Osteoblast (primary cell): ENCODE measurements at regions not wholly inside any gene's neighbourhood (a gene's known extent, or its start where the extent isn't known, plus 50 kb on each side); places are given as distances from the start of the nearest gene placed in this dataset.

Experiments used
- DNase-seq: peaks from one replicate; pipeline ENCODE4 v3.0.0; 2011; ENCODE audit warnings: low spot score, mixed read lengths; ENCODE audit not compliant: insufficient read length; ENCODE audit errors: missing footprints
- H2AFZ ChIP-seq: 2 replicates; pipeline ENCODE4 v1.6.0; 2011; ENCODE audit warnings: mild to moderate bottlenecking, low read length
- H3K27ac ChIP-seq: 2 replicates; pipeline ENCODE4 v1.5.1; 2011; ENCODE audit warnings: mild to moderate bottlenecking, low read depth, low read length, moderate library complexity
- H3K27me3 ChIP-seq: 2 replicates; pipeline ENCODE4 v1.6.0; 2012; ENCODE audit warnings: mild to moderate bottlenecking, control low read depth, inconsistent platforms, low read length, moderate library complexity; ENCODE audit not compliant: insufficient read depth
- H3K36me3 ChIP-seq: 2 replicates; pipeline ENCODE4 v1.5.1; 2011; ENCODE audit warnings: mild to moderate bottlenecking, low read length, control low read depth, moderate library complexity; ENCODE audit not compliant: insufficient read depth
- H3K4me1 ChIP-seq: 2 replicates; pipeline ENCODE4 v1.5.1; 2011; ENCODE audit warnings: mild to moderate bottlenecking, low read length, control low read depth, moderate library complexity; ENCODE audit not compliant: insufficient read depth
- H3K4me2 ChIP-seq: 2 replicates; pipeline ENCODE4 v1.6.0; 2011; ENCODE audit warnings: mild to moderate bottlenecking, low read length; ENCODE audit not compliant: insufficient read depth
- H3K4me3 ChIP-seq: fragments of 200-600 bp; sonication (generic); 3 replicates; pipeline ENCODE4 v1.5.1; 2012; ENCODE audit warnings: mild to moderate bottlenecking, low read length, inconsistent platforms; ENCODE audit not compliant: insufficient read depth
- H3K79me2 ChIP-seq: 2 replicates; pipeline ENCODE4 v1.6.0; 2012; ENCODE audit warnings: mild to moderate bottlenecking, low read length, control low read depth, inconsistent platforms; ENCODE audit not compliant: insufficient read depth
- H3K9me3 ChIP-seq: 2 replicates; pipeline ENCODE4 v1.5.1; 2011; ENCODE audit warnings: low read depth, low read length, control low read depth
- H4K20me1 ChIP-seq: 2 replicates; pipeline ENCODE4 v1.6.0; 2012; ENCODE audit warnings: mild to moderate bottlenecking, low read length, control low read depth; ENCODE audit not compliant: insufficient read depth
- CTCF ChIP-seq: IDR thresholded peaks from 2 replicates; pipeline ENCODE4 v1.5.1; 2011; ENCODE audit warnings: mild to moderate bottlenecking, low read depth, low read length, moderate library complexity; ENCODE audit errors: extremely low read depth

- no peak overlapping the region for H3K4me2 ChIP-seq
- TF ChIP-seq CTCF = no peak
- H3K36me3 ChIP-seq = no peaks in the 10 kb centered on the region
- no peaks in the 10 kb centered on the region for H4K20me1 ChIP-seq
- no peak overlapping the region for H2AFZ ChIP-seq
- DNase-seq = no peak
- no peaks in the 10 kb centered on the region for H3K27me3 ChIP-seq
- no peak overlapping the region for H3K27ac ChIP-seq
- H3K4me3 ChIP-seq = no peak overlapping the region
- no peaks in the 10 kb centered on the region for H3K9me3 ChIP-seq
- H3K4me1 ChIP-seq = no peaks in the 10 kb centered on the region
- no peaks in the 10 kb centered on the region for H3K79me2 ChIP-seq
These were observed 341.0 kb downstream of the IRX2 start for GRCh38 chr5:2410451-2410850.

DNA sequence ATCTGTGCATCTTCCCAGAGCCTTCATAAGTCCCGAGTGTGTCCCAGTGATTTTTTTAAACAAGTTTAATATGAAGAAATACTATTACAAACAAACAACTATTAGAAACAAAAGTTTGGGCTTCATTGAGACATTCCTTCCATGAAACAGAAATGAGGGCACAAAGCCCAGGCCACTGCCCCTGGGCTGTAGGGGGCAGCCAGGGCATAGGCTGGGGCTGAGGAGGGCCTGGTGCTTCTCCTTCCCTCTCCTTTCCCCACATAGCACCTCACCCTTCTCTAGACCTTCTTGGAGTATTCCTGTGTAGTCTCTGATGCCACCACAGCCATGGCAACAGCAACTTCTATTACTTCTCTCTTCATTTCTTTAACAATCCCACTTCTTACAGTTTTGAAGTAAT is 348.2 kb downstream of the IRX2 start:
- H4K20me1 ChIP-seq = no peaks in the 10 kb centered on the region
- no peak overlapping the region for H2AFZ ChIP-seq
- no peaks in the 10 kb centered on the region for H3K36me3 ChIP-seq
- no peak for TF ChIP-seq CTCF
- H3K4me1 ChIP-seq = no peaks in the 10 kb centered on the region
- H3K79me2 ChIP-seq = no peaks in the 10 kb centered on the region
- no peak overlapping the region for H3K4me2 ChIP-seq
- H3K27ac ChIP-seq = no peak overlapping the region
- H3K27me3 ChIP-seq = no peaks in the 10 kb centered on the region
- DNase-seq = no peak
- H3K4me3 ChIP-seq = no peak overlapping the region
- no peaks in the 10 kb centered on the region for H3K9me3 ChIP-seq

DNA sequence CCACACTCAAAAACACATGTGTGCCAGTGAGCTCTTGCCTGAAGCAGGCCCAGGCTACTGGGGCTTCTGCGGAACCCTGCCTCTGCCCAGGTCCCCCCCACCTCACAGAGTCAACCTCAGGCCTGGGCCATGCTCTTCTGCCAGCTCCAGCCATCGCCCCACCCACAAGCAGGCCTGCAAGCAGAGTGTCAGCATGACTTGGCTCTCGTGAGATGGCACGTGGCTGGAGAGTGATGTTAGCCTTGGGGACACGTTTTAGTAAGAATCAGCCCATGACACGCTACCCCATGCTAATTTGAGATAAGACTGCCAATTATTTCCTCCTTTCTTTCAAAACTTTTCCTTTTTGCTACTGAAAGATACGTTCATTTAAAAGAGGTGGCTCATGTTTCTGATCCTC is 351.7 kb downstream of the IRX2 start:
- no peak overlapping the region for H3K4me3 ChIP-seq
- H2AFZ ChIP-seq = no peak overlapping the region
- H4K20me1 ChIP-seq = no peaks in the 10 kb centered on the region
- H3K36me3 ChIP-seq = no peaks in the 10 kb centered on the region
- DNase-seq = no peak
- TF ChIP-seq CTCF = no peak
- H3K79me2 ChIP-seq = no peaks in the 10 kb centered on the region
- H3K27ac ChIP-seq = no peak overlapping the region
- no peaks in the 10 kb centered on the region for H3K4me1 ChIP-seq
- no peaks in the 10 kb centered on the region for H3K9me3 ChIP-seq
- no peak overlapping the region for H3K4me2 ChIP-seq
- H3K27me3 ChIP-seq = no peaks in the 10 kb centered on the region

- Histone ChIP-seq H3K4me3 (no peak overlapping the region), H3K9me3 (no peaks in the 10 kb centered on the region), H3K27me3 (no peaks in the 10 kb centered on the region), H3K27ac (no peak overlapping the region), H2AFZ (no peak overlapping the region), H3K4me1 (no peaks in the 10 kb centered on the region), H3K36me3 (no peaks in the 10 kb centered on the region), H4K20me1 (no peaks in the 10 kb centered on the region), H3K79me2 (no peaks in the 10 kb centered on the region), H3K4me2 (no peak overlapping the region)
- DNase-seq = no peak
- TF ChIP-seq CTCF = no peak
These were observed 352.4 kb downstream of the IRX2 start for GRCh38 chr5:2399096-2399495.
